OCI-LY3 (cell line): ENCODE measurements at regions not wholly inside any gene's neighbourhood (a gene's known extent, or its start where the extent isn't known, plus 50 kb on each side); places are given as distances from the start of the nearest gene placed in this dataset.

Source experiments
- EZH2phosphoT487 ChIP-seq: fragments of 200-600 bp; shearing (Covaris generic); IDR thresholded peaks from 2 replicates; pipeline ENCODE4 v1.6.1; 2018; ENCODE audit warnings: antibody characterized with exemption, mixed run types, low read depth
- TF ChIP-seq, protein P1 (sequence below): fragments of 200-600, 300-600 bp; sonication (generic); IDR thresholded peaks from 2 replicates; pipeline ENCODE4 v1.5.1; 2014; ENCODE audit warnings: antibody characterized with exemption, low read length, low read depth

- TF ChIP-seq, protein P1, sequence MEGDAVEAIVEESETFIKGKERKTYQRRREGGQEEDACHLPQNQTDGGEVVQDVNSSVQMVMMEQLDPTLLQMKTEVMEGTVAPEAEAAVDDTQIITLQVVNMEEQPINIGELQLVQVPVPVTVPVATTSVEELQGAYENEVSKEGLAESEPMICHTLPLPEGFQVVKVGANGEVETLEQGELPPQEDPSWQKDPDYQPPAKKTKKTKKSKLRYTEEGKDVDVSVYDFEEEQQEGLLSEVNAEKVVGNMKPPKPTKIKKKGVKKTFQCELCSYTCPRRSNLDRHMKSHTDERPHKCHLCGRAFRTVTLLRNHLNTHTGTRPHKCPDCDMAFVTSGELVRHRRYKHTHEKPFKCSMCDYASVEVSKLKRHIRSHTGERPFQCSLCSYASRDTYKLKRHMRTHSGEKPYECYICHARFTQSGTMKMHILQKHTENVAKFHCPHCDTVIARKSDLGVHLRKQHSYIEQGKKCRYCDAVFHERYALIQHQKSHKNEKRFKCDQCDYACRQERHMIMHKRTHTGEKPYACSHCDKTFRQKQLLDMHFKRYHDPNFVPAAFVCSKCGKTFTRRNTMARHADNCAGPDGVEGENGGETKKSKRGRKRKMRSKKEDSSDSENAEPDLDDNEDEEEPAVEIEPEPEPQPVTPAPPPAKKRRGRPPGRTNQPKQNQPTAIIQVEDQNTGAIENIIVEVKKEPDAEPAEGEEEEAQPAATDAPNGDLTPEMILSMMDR: no peak
- no peak for TF ChIP-seq EZH2phosphoT487
Measured at GRCh38 chr4:81982846-81983540, 390.8 kb downstream of the HNRNPD start.
